ENCODE measurements at regions not wholly inside any gene's neighbourhood (a gene's known extent, or its start where the extent isn't known, plus 50 kb on each side); places are given as distances from the start of the nearest gene placed in this dataset.

DNA sequence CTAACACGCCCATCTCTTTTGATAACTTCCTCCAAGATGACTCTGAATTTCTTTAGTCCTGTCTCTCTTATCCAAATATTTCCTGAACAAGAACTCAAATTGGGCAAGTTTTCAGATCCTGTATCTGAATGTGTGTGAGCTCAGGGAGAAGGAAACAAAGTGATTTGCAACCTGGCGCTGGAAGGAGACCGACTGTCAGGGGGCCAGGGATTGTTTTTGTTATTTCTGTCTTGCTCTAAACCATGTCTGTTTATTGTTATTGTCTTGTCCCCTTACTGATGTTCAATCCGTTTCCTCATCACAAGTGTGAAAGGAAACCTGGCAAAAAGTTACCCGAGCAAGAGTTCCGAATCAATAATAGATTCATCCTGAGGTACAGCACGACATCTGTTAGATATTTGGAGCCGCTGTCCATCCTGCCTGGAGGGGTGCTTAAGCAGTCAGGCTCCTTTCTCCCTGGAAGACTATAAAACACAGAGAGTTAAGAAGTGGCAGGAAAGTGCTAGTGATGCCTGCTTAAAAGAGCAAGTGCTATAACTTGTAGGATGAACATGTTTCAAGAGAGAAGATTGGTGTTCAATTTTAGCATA is 132.5 kb upstream of the OSR1 start:
- TF ChIP-seq YY1 (IDR thresholded peaks at IDR 0.05; ENCODE audit: insufficient read depth, insufficient read length), result no peak
- TF ChIP-seq ZNF274 (IDR thresholded peaks at IDR 0.05; ENCODE audit: low read depth, low read length), result no peak
- no peak for TF ChIP-seq SUZ12 (IDR thresholded peaks at IDR 0.05; ENCODE audit: extremely low read depth, insufficient read depth, insufficient read length)
